ENCODE measurements at regions not wholly inside any gene's neighbourhood (a gene's known extent, or its start where the extent isn't known, plus 50 kb on each side); places are given as distances from the start of the nearest gene placed in this dataset.
A peak's percentile ranks its signal among the peaks of the same experiment; 100 is the strongest.

- no peak overlapping the region for H3K4me3 ChIP-seq (ENCODE audit: control insufficient read depth, low read depth, low read length)
- DNase-seq (ENCODE audit: low read depth) = no peak
- TF ChIP-seq CTCF (conservative IDR thresholded peaks at IDR 0.05; ENCODE audit: control insufficient read depth, insufficient read depth, low read depth, low read length) = no peak
Observed at GRCh38 chr11:129686269-129686668, 129.4 kb upstream of the TMEM45B start.

GRCh38 chr11:129691142-129691541 is 124.5 kb upstream of the TMEM45B start:
- TF ChIP-seq CTCF (conservative IDR thresholded peaks at IDR 0.05; ENCODE audit: control insufficient read depth, insufficient read depth, low read depth, low read length) = no peak
- no peak for DNase-seq (ENCODE audit: low read depth)

GRCh38 chr11:129694538-129694937 is 121.1 kb upstream of the TMEM45B start:
- no peak for TF ChIP-seq CTCF (conservative IDR thresholded peaks at IDR 0.05; ENCODE audit: control insufficient read depth, insufficient read depth, low read depth, low read length)
- DNase-seq (ENCODE audit: low read depth) = no peak
- no peak overlapping the region for H3K4me3 ChIP-seq (ENCODE audit: control insufficient read depth, low read depth, low read length)

More at GRCh38 chr11:129691142-129691541, 124.5 kb upstream of the TMEM45B start:
- H3K4me3 ChIP-seq (ENCODE audit: control insufficient read depth, low read depth, low read length) = no peak overlapping the region

- no peak for TF ChIP-seq CTCF (conservative IDR thresholded peaks at IDR 0.05; ENCODE audit: control insufficient read depth, insufficient read depth, low read depth, low read length)
- H3K4me3 ChIP-seq (ENCODE audit: control insufficient read depth, low read depth, low read length) = no peak overlapping the region
- DNase-seq (ENCODE audit: low read depth) = peak; percentile 9
Observed at GRCh38 chr11:129694966-129695365, 120.7 kb upstream of the TMEM45B start.

- peak; percentile 30 for DNase-seq (ENCODE audit: low read depth)
- no peak overlapping the region for H3K4me3 ChIP-seq (ENCODE audit: control insufficient read depth, low read depth, low read length)
- TF ChIP-seq CTCF (conservative IDR thresholded peaks at IDR 0.05; ENCODE audit: control insufficient read depth, insufficient read depth, low read depth, low read length) = peak; percentile 62
Observed at GRCh38 chr11:129695571-129696308, 119.9 kb upstream of the TMEM45B start.

GRCh38 chr11:129696309-129696989 is 119.2 kb upstream of the TMEM45B start:
- no peak for DNase-seq (ENCODE audit: low read depth)
- no peak overlapping the region for H3K4me3 ChIP-seq (ENCODE audit: control insufficient read depth, low read depth, low read length)
- no peak for TF ChIP-seq CTCF (conservative IDR thresholded peaks at IDR 0.05; ENCODE audit: control insufficient read depth, insufficient read depth, low read depth, low read length)
